Ishikawa (cell line): ENCODE measurements at regions not wholly inside any gene's neighbourhood (a gene's known extent, or its start where the extent isn't known, plus 50 kb on each side); places are given as distances from the start of the nearest gene placed in this dataset.

Experiments
- CEBPB ChIP-seq: IDR thresholded peaks from 2 replicates; pipeline ENCODE4 v1.6.1; 2012
- EGR1 ChIP-seq: IDR thresholded peaks from 2 replicates; pipeline ENCODE4 v1.6.1; 2012
- EP300 ChIP-seq: IDR thresholded peaks from 2 replicates; pipeline ENCODE4 v1.6.1; 2012; ENCODE audit warnings: borderline replicate concordance
- MAX ChIP-seq: IDR thresholded peaks from 2 replicates; pipeline ENCODE4 v1.6.1; 2012
- RAD21 ChIP-seq: IDR thresholded peaks from 2 replicates; pipeline ENCODE4 v1.6.1; 2012; ENCODE audit warnings: low read depth
- REST ChIP-seq: IDR thresholded peaks from 2 replicates; pipeline ENCODE4 v1.6.1; 2012; ENCODE audit warnings: low read depth, mild to moderate bottlenecking
- TAF1 ChIP-seq: IDR thresholded peaks from 2 replicates; pipeline ENCODE4 v1.6.1; 2012; ENCODE audit warnings: low read depth, mild to moderate bottlenecking
- TEAD4 ChIP-seq: IDR thresholded peaks from 2 replicates; pipeline ENCODE4 v1.6.1; 2012
- USF1 ChIP-seq: IDR thresholded peaks from 2 replicates; pipeline ENCODE4 v1.6.1; 2012
- YY1 ChIP-seq: IDR thresholded peaks from 2 replicates; pipeline ENCODE4 v1.6.1; 2012; ENCODE audit warnings: low read depth
- ZBTB7A ChIP-seq: IDR thresholded peaks from 2 replicates; pipeline ENCODE4 v1.6.1; 2012; ENCODE audit warnings: low read depth

GRCh38 chr20:59412181-59412580, 111.8 kb downstream of the EDN3 start:
- TF ChIP-seq RAD21: no peak
- no peak for TF ChIP-seq TEAD4
- TF ChIP-seq REST: no peak
- no peak for TF ChIP-seq TAF1
- TF ChIP-seq MAX: no peak
- no peak for TF ChIP-seq USF1
- TF ChIP-seq YY1: no peak
- TF ChIP-seq EP300: no peak
- TF ChIP-seq EGR1: no peak
- TF ChIP-seq CEBPB: no peak
- TF ChIP-seq ZBTB7A: no peak
